Femur (tissue), 1 donor: ENCODE measurements at regions not wholly inside any gene's neighbourhood (a gene's known extent, or its start where the extent isn't known, plus 50 kb on each side); places are given as distances from the start of the nearest gene placed in this dataset.

Experiments
- DNase-seq: peaks from one replicate; pipeline ENCODE4 v3.0.0-alpha.2; 2017

DNA sequence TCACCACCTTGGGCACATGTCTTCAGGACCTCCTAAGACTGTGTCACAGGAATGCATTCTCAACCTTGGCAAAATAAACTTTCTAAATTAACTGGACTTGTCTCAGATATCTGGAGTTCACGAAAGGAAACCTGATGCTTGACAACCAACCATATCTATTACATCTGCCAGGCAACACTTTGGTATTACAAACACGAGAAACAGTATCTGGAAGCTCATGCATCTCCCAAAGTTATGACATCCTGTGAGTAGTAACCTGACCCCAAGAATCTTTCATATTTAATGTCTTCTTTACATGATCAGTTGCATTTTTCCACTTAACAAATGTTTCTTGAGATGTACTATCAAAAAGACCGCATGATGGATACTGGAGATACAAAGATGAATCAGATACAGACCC is 465.3 kb upstream of the AGTR1 start:
- DNase-seq, result no peak

DNA sequence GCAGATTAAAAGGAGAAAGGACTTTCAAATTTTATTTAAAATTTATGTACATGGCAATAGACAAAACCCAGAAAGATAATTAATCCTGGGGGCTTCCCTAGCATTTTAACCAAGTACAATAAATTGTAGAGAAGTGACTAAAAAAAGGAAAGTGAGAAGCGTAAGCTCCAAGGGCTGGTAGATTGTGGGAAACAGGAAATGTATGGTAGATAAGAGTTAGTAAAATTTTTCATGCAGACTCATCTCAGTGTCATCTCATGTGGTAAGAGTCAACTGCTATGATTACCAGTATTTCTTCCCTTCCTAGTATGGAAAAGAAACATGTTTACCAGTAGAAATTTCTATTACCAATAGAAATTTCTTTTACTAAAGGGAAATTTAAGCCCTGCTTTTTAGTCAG is 464.3 kb upstream of the AGTR1 start:
- no peak for DNase-seq

DNA sequence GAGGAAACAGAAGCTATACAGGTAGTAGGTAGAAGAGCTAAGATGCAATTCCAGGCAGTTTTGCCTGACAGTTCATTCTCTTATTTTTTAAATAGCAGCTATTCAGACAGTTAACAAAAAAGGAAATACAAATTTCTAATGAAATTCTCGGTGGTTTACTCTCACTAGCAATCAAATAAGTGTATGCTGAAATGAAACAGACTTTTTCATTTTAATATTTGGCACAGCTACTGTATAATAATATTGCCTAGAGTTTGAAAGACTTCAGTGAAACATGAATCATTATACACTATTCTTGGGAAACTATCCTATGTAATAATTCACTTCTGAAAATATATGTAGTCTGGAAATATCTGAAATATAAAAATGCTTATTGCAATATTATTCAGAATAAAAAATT is 463.2 kb upstream of the AGTR1 start:
- DNase-seq, result no peak

DNA sequence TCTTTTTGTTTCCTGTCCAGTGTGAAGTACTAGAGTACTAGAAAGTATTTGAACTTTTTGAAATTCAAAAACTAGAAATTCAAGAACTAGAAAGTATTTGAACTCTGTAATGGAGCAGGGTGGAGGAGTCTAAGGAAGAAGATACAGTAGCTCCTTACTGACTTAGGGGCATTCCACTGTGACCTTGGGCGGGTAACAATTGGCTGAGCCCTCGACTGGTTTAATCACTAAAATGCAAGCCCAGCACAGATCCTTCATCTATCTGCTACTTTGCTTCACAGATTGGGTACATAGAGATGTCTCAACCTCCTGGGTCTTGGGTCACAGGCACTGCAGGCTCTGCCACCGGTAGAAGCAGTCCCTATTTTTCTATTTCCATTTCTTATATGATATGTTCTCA is 462.1 kb upstream of the AGTR1 start:
- no peak for DNase-seq

DNA sequence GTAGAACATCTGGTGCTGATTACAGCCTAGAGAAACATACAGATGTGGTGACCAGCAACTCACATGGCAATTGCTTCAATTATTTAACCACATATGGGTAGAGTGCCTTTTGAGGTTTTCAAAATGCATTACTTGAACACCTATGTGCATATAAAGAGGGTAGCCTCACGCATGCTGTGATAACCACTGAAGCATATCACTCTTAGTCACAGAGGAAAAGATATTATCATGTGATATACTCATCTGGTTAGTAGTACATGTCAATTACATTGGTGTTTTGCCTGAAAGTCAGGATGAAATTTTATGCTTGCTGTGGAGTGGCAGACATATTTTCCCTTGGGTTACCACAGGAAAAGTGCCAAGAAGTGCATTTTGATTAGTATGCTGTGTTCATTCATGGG is 459.3 kb upstream of the AGTR1 start:
- DNase-seq, result no peak

DNA sequence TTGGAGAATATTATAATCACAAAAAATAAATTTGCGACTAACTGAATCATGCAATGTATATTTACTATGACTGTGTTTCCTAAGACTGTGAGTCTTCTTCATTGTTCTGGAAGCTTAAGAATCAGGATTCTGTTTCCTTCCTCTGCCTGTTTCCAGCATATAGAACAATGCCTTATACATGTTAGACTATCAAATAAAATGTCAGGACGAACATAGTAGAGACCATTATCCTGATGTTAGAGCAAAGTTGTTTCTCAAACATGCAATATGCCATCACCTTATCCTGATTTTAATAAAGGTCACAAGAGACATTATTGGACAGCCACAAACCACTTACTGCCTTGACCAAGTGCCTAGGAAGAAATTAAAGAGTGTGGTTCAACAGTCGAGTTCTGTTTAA is 457.4 kb upstream of the AGTR1 start:
- no peak for DNase-seq

DNA sequence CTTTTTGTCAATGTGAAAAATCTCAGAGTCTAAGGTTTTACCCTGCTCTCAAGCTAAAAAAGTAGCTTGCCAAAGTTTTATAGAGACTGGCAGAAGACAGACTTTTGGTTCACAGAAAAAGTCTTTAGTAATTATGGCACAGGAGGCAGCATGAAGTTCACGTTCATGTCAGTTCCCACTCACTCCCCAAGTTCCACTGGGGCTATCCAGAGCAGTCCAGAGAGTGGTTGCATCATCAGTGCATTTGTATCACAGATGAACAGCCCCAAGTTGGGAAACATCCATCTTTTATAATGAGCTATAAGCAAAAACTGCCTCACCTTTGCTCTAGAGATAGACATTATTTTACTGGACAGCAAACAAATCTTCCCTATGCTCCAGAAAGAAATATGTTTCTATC is 454.1 kb upstream of the AGTR1 start:
- DNase-seq, result no peak

GRCh38 chr3:148246291-148246923 is 451.3 kb upstream of the AGTR1 start:
- no peak for DNase-seq

- no peak for DNase-seq
Measured at GRCh38 chr3:148253713-148254112, 444.0 kb upstream of the AGTR1 start.

- no peak for DNase-seq
Measured at GRCh38 chr3:148254402-148254801, 443.3 kb upstream of the AGTR1 start.

DNA sequence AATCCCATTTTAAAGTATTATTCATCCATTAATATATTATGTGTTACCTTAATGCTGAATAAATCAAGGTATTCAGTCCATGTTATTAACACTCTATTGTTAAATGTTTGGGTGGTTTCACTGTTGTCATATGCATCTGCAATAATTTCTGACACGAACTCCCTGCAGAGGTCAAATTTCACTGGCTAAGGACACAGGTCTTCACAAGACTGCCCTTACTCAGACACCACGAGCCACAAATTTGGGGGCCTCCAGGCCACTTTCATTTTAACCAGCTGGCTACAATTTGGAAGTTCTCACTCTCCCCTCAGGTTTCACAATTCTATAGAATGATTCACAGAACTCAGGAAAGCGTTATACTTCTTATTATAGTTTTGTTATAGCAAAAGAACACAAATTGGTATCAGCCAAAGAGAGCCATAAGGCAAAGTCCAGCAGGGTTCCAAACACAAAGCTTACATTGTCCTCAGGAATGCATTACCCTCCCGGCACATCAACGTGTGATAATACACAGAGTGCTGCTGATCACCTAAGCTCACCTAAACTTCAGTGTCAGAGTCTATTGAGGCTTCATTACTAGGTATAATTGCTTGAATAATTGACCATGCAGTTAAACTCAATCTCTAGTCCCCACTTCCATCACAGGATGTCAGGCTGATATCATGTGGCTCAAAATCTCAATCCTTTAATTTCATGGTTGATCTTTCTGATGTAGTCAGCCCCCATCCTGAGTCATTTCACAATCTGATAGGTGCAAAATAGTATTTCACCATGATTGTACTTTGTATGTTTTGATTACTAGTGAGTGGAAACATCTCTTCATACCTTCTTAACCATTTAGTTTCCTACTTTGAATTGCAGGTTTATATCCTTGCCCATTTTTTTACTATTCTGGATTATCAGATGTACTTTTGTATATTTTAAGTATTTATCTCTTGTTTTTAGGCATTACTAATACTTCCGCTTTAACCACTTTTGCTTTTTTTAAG is 441.4 kb upstream of the AGTR1 start:
- DNase-seq, result no peak

- DNase-seq, result no peak
Measured at GRCh38 chr3:148262980-148263379, 434.7 kb upstream of the AGTR1 start.

- DNase-seq, result no peak
Measured at GRCh38 chr3:148265841-148266240, 431.9 kb upstream of the AGTR1 start.

DNA sequence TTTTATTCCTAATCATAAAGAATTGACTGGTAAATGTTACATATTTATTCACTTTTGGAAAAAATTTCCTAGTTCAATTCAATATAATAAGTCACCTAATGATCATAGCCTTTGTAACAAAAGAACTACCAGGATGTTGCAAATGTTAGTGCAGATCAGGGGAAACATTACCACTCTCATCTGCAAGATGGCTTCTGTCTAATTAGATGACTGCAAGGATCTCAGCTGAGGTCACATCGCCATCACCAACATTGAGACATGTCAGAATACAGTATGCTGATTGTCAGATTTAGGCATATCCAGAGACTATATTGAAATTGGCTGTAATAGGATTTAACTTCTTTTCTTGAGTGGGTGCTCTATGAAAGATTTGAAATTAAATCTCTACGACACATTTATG is 431.4 kb upstream of the AGTR1 start:
- DNase-seq, result no peak

GRCh38 chr3:148269816-148270215 is 427.9 kb upstream of the AGTR1 start:
- DNase-seq, result no peak

GRCh38 chr3:148280623-148281242 is 417.0 kb upstream of the AGTR1 start:
- no peak for DNase-seq

DNA sequence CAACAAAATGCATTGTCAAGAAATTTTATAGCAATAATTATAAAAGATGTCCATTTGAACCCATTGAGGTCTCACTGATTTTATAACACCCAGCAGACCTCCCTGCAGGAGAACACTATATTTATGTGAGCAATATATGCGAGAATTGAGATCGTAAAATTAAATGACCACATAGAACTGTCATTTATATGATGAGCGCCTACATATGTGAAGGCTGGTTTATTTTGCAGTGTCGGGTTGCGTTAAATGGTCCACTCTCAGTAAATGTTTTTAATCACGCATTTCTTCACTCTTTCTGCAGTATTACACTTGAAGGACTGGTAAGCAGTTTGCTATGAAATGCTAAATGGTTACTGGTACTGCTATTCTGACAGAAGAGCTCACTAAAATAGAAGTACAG is 408.5 kb upstream of the AGTR1 start:
- no peak for DNase-seq

DNA sequence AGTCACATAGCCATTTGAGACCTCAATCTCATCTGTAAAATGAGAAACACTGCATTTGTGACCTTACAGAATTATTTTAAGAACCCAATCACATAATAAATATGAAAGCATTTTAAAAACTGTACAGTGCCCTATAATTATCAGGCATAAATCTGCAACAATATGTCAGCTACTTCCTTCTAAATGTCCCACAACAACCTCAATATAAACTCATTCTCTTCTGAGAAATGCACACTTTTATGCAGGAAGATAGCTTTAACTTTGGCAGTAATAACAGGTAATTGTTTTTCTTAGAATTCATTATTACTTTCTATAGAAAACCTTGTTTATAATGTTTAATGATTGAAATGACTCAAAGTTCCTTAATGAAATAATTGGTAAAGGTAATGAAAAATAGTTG is 400.7 kb upstream of the AGTR1 start:
- no peak for DNase-seq

GRCh38 chr3:148307443-148307843 is 390.3 kb upstream of the AGTR1 start:
- DNase-seq, result no peak

DNA sequence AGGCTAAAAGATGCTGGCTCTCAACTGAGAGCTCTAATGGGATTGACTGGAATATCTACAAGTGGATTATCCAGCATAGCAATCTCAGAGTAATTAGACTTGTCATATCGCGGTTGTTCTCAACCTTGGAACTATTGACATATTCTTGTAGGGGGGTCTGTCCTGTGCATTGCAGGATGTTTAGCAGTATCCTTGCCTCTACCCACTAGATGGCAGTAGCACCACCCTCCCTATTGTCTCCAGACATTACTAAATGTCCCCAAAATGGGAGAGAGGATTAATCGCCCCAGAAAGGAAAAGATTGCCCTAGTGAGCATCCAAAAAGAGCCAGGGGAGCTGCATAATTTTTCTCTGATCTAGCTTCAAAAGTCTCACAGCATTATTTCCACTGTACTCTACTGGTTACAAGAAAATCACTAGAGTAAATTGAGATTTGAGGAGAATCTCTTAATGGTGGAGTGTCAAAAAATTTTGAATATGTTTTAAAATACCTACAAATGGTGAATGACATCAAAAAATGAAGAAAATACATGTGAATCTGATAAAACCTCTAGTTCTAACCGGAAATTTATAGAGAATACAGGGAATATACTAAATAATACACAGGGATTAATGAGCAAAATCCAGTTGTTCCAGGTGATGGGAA is 388.2 kb upstream of the AGTR1 start:
- DNase-seq, result no peak

DNA sequence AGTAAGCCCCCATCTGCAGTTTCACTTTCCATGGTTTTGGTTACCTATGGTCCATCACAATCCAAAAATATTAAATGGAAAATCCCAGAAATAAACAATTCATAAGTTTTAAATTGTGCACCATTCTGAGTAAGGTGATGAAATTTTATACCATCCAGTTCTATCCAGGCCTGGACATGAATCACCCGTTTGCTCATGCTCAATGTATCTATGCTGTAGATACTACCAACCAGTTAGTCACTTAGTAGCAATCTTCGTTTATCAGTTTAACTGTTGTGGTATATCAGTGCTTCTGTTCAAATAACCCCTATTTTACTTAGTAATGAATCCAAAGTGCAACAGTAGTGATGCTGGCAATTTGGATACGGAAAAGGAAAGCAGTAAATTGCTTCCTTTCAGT is 381.9 kb upstream of the AGTR1 start:
- DNase-seq, result no peak

GRCh38 chr3:148318240-148318639 is 379.5 kb upstream of the AGTR1 start:
- no peak for DNase-seq

DNA sequence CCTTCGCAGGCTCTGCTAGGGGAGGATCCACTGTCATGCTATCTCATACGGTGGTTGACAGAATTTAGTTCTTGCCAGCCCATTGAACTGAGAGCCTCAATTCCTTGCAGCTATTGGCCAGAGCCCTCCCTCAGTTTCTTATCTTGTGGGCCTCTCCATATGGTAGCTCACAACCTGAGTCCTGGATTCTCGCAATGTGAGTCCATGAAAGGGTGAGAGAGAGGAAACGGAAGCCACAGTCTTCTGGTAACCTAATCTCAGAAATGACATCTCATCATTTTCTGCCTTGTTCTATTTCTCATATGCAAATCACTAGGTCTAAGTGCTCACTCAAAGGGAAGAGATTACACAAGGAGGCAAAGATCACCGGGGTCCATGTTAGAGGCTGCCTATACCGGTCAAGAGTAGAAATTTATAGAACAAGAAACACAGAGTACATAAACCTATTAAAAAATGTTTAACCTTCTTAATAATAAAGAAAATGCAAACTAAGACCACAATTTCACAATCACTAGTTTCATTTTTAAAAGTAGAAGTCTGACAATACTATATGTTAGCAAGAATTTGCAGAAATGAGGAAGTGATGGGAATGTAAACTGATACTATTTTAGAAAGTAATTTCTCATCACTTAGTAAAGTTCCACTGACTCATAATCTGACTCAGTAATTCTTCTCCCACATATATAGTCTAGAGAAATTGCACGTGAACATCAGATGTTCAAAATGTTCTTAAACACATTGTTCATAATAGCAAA is 378.4 kb upstream of the AGTR1 start:
- DNase-seq, result no peak
